BE2C (cell line): ENCODE measurements at regions not wholly inside any gene's neighbourhood (a gene's known extent, or its start where the extent isn't known, plus 50 kb on each side); places are given as distances from the start of the nearest gene placed in this dataset.

Experiments used
- DNase-seq: peaks from one replicate; pipeline ENCODE4 v3.0.0-alpha.2; 2020
- H3K27me3 ChIP-seq: fragments of 250-450 bp; sonication (Bioruptor Pico); 2 replicates; pipeline ENCODE4 v1.5.1; 2020; ENCODE audit warnings: mild to moderate bottlenecking
- H3K36me3 ChIP-seq: fragments of 250-450 bp; sonication (Bioruptor Pico); 2 replicates; pipeline ENCODE4 v1.5.1; 2020; ENCODE audit warnings: mild to moderate bottlenecking
- H3K4me1 ChIP-seq: fragments of 250-450 bp; sonication (Bioruptor Pico); 2 replicates; pipeline ENCODE4 v1.5.1; 2020
- H3K4me3 ChIP-seq: 2 replicates; pipeline ENCODE4 v1.5.1; 2011; ENCODE audit warnings: low read depth, low read length
- H3K9me3 ChIP-seq: fragments of 250-450 bp; sonication (Bioruptor Pico); 2 replicates; pipeline ENCODE4 v1.5.1; 2020
- CTCF ChIP-seq: IDR thresholded peaks from 2 replicates; pipeline ENCODE4 v1.5.1; 2012; ENCODE audit warnings: mild to moderate bottlenecking, low read depth, low read length

DNA sequence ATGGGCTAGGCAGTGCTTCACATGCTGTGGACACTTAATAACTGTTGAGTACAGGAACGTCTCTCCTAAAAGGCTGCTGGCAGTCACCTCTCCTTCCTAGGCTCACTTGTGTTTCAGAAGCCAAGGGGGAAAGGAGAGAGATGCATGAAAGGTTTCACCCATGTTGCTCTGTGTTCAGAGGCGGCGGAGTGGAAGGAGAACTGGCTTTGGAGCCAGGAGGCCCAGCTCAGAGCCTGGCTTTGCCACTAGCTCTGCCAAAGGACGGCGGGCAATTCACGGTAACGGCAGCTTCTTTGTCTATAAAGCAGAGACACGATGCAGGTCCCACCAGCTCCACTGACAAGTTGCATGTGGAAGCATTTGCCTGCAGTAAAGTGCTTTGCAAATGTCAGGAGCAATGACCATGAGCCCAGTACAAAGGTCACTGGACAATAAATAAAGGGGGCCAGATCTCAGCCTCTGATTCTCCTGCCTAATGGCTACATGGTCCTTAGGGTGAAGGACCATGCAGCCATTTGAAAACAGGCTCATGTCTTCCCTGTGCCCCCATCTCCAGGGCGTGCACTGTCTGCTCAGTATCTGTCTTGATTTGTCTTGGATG, 171.7 kb upstream of the TLE3 start:
- TF ChIP-seq CTCF: no peak
- Histone ChIP-seq H3K9me3 (no peaks in the 10 kb centered on the region; the same call in 1 of the 2 replicates), H3K36me3 (no peaks in the 10 kb centered on the region), H3K4me3 (no peak overlapping the region), H3K27me3 (no peaks in the 10 kb centered on the region), H3K4me1 (peaks cover 71% of the 10 kb centered on the region)
- DNase-seq: no peak

GRCh38 chr15:70268698-70269251, 171.1 kb upstream of the TLE3 start:
- Histone ChIP-seq H3K9me3 (no peaks in the 10 kb centered on the region; the same call in 1 of the 2 replicates), H3K4me3 (no peak overlapping the region), H3K4me1 (peaks cover 73% of the 10 kb centered on the region), H3K27me3 (no peaks in the 10 kb centered on the region), H3K36me3 (no peaks in the 10 kb centered on the region)
- no peak for DNase-seq
- no peak for TF ChIP-seq CTCF

DNA sequence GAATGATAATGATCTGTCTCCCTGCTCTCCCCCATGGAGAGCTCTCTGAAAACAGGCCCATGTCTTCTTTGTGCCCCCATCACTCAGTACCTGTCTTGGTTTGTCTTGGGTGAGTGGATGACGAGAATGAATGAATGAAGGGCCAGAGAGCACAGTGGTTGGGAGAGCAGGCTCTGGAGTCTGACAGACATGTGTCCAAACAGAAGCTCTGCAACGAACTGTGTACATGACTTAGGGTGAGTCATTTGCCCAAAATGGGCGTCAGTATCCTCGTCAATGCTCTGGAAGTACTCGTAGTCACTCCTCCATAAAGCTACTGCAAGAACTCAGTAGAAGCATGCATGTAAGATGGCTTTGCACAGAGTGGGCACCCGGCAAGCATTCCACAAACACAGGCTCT, 170.2 kb upstream of the TLE3 start:
- Histone ChIP-seq H3K36me3 (no peaks in the 10 kb centered on the region), H3K27me3 (no peaks in the 10 kb centered on the region), H3K4me1 (peaks cover 77% of the 10 kb centered on the region), H3K4me3 (no peak overlapping the region), H3K9me3 (no peaks in the 10 kb centered on the region; the same call in 1 of the 2 replicates)
- DNase-seq: no peak
- TF ChIP-seq CTCF: no peak

GRCh38 chr15:70267306-70267705, 169.6 kb upstream of the TLE3 start:
- H3K4me1 ChIP-seq: peaks cover 76% of the 10 kb centered on the region
- no peaks in the 10 kb centered on the region for H3K9me3 ChIP-seq
- no peak for DNase-seq
- TF ChIP-seq CTCF: no peak
- no peaks in the 10 kb centered on the region for H3K27me3 ChIP-seq
- H3K36me3 ChIP-seq: no peaks in the 10 kb centered on the region
- no peak overlapping the region for H3K4me3 ChIP-seq

DNA sequence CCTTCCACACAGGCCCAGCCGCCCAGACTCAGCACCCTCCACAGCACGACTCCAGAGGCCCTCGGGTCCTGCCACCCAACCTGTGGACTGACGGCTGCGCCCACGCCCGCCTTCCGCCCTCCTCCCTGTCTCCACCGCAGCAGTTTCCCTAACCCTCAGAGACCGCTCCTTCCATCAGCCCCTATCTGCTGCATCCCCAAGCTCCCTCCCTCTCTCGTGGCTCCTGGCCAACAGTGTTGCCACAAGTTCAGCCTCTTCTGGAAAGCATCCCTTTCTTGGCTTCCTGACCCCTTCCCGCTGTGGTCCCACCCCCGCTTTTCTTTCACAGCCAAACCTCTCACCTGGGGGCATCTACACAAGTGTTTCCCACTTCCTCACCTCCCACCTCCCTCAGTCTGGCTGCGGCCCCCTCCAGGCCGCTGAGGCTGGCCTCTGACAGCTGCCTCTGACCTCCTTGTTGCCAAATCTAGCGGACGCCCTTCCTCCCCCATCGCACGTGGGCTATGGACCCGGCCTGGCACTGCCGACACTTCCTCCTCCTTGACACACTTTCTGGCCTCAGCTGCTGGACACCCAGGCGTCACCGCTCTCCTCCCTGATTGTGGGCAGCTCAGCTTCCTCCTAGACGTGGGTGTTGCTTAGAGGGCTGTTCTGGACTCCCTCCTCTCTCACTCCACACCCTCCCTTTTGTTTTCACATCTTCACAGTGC, 168.8 kb upstream of the TLE3 start:
- Histone ChIP-seq H3K9me3 (no peaks in the 10 kb centered on the region), H3K27me3 (no peaks in the 10 kb centered on the region), H3K4me1 (peaks cover 74% of the 10 kb centered on the region), H3K4me3 (no peak overlapping the region), H3K36me3 (no peaks in the 10 kb centered on the region)
- TF ChIP-seq CTCF: no peak
- peak; percentile 52 for DNase-seq

DNA sequence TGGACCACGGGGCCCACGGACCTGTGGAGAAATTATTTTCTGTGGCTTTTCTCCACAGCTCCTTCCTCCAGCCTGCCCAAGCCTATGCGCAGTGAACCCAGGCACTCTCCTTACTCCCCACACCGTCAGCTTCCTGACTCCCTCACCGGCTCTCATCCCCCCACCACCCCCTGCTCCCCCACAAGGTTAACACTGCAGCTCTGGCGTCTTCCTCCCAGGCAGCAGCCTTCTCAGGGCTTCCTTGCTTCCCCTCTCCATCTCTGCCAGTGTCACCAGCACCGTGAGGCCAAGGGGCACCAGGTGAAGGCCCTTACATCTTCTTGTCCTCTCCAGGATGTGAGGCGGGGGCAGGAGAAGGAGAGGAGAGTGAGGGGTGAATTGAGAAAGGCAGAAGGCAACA, 168.3 kb upstream of the TLE3 start:
- Histone ChIP-seq H3K4me1 (peaks cover 68% of the 10 kb centered on the region), H3K4me3 (no peak overlapping the region), H3K9me3 (no peaks in the 10 kb centered on the region), H3K27me3 (no peaks in the 10 kb centered on the region), H3K36me3 (no peaks in the 10 kb centered on the region)
- DNase-seq: no peak
- TF ChIP-seq CTCF: no peak
